Fibroblast of lung (primary cell): ENCODE measurements at regions not wholly inside any gene's neighbourhood (a gene's known extent, or its start where the extent isn't known, plus 50 kb on each side); places are given as distances from the start of the nearest gene placed in this dataset.

Experiments
- CTCF ChIP-seq, 2 donors: IDR thresholded peaks in 1 of 2; conservative IDR thresholded peaks in 1 of 2; 1 replicate in 1 of 2; 2 replicates in 1 of 2; pipeline ENCODE4 v1.5.1; 2011 to 2012; ENCODE audit warnings: low read length in 2 of 2, control low read depth in 1 of 2, inconsistent platforms in 1 of 2, low read depth in 1 of 2, mild to moderate bottlenecking in 1 of 2
- EZH2 ChIP-seq: IDR thresholded peaks from 2 replicates; pipeline ENCODE4 v1.5.1; 2012; ENCODE audit warnings: low read length, control low read depth, mild to moderate bottlenecking; ENCODE audit errors: missing control alignments

- TF ChIP-seq CTCF (conservative IDR thresholded peaks at IDR 0.05 in 1 of 2, IDR thresholded peaks at IDR 0.05 in 1 of 2; ENCODE audit: low read depth in 1 of 2, low read length in 2 of 2) (no peak), EZH2 (no peak)
These were observed 611.2 kb upstream of the PLXNA2 start for GRCh38 chr1:208855403-208855802.
